PFSK-1 (cell line): ENCODE measurements at regions not wholly inside any gene's neighbourhood (a gene's known extent, or its start where the extent isn't known, plus 50 kb on each side); places are given as distances from the start of the nearest gene placed in this dataset.

ENCODE experiments used
- FOXP2 ChIP-seq: optimal IDR thresholded peaks from 2 replicates; pipeline ENCODE3; 2011; ENCODE audit warnings: borderline replicate concordance, control low read depth, inconsistent platforms; ENCODE audit not compliant: insufficient read depth; ENCODE audit errors: extremely low read length, extremely low read depth
- POLR2AphosphoS5 ChIP-seq: IDR thresholded peaks from 2 replicates; pipeline ENCODE4 v1.6.1; 2012; ENCODE audit warnings: low read depth, mild to moderate bottlenecking, control low read depth, low read length, moderate library complexity
- REST ChIP-seq, 2 experiments: IDR thresholded peaks; 2 replicates each; pipeline versions ENCODE4 v1.6.1 to v1.8.0; 2011 to 2012; ENCODE audit warnings: low read depth in 2 of 2, low read length in 2 of 2, control low read depth in 1 of 2, inconsistent platforms in 1 of 2, mild to moderate bottlenecking in 1 of 2, moderate library complexity in 1 of 2; ENCODE audit not compliant: insufficient read depth in 1 of 2
- SIN3A ChIP-seq: IDR thresholded peaks from 2 replicates; pipeline ENCODE4 v1.6.1; 2012; ENCODE audit warnings: mild to moderate bottlenecking, low read length, moderate library complexity, borderline replicate concordance; ENCODE audit not compliant: insufficient read depth
- TAF1 ChIP-seq: IDR thresholded peaks from 2 replicates; pipeline ENCODE4 v1.6.1; 2012; ENCODE audit warnings: low read length, control low read depth, borderline replicate concordance; ENCODE audit not compliant: insufficient read depth

GRCh38 chrX:7205037-7205577, 57.2 kb upstream of the PUDP start:
- TF ChIP-seq FOXP2 (no peak), TAF1 (no peak), SIN3A (no peak), POLR2AphosphoS5 (no peak), REST (IDR thresholded peaks at IDR 0.05; ENCODE audit: insufficient read depth in 1 of 2, low read depth in 2 of 2, low read length in 2 of 2) (no peak)

- no peak for TF ChIP-seq POLR2AphosphoS5
Measured at GRCh38 chrX:7204619-7205018, 56.7 kb upstream of the PUDP start.

GRCh38 chrX:7202206-7202605, 54.3 kb upstream of the PUDP start:
- no peak for TF ChIP-seq POLR2AphosphoS5
- TF ChIP-seq FOXP2, result no peak
- TF ChIP-seq REST (IDR thresholded peaks at IDR 0.05; ENCODE audit: insufficient read depth in 1 of 2, low read depth in 2 of 2, low read length in 2 of 2), result no peak
- no peak for TF ChIP-seq TAF1
- TF ChIP-seq SIN3A, result no peak

GRCh38 chrX:7201496-7201895, 53.5 kb upstream of the PUDP start:
- no peak for TF ChIP-seq POLR2AphosphoS5
- TF ChIP-seq FOXP2, result no peak
- no peak for TF ChIP-seq TAF1
- TF ChIP-seq REST (IDR thresholded peaks at IDR 0.05; ENCODE audit: insufficient read depth in 1 of 2, low read depth in 2 of 2, low read length in 2 of 2), result no peak
- TF ChIP-seq SIN3A, result no peak

GRCh38 chrX:7198499-7198898, 50.5 kb upstream of the PUDP start:
- TF ChIP-seq FOXP2 (no peak), SIN3A (no peak), POLR2AphosphoS5 (no peak)
